ENCODE measurements at regions not wholly inside any gene's neighbourhood (a gene's known extent, or its start where the extent isn't known, plus 50 kb on each side); places are given as distances from the start of the nearest gene placed in this dataset.

GRCh38 chr10:123402656-123403055 lies 248.5 kb downstream of the BUB3 start:
- 0% methylated on average over 5 of the region's 5 CpGs for WGBS (ENCODE audit: insufficient coverage, low coverage, missing lambda C conversion rate)
- DNase-seq (ENCODE audit: extremely low read depth in 1 of 4, low spot score in 3 of 4): no peak
- no TSS peak for BruUV-seq (replicated peaks)
- no peaks in the 10 kb centered on the region; a peak in 1 of 5 replicates for H3K4me1 ChIP-seq (replicated peaks in 1 of 2; ENCODE audit: control insufficient read depth in 2 of 2, insufficient read depth in 2 of 2, low read length in 2 of 2)
- no peak for FAIRE-seq
- no peak overlapping the region for H3K27ac ChIP-seq (ENCODE audit: extremely low read depth, low read depth, low read length)
- CTCF ChIA-PET (ENCODE audit: low intra/inter-chr PET ratio): no interaction called here
- POLR2A ChIA-PET: no interaction called here
- H2AFZ ChIP-seq (ENCODE audit: low read depth, low read length): no peak overlapping the region
- no peaks in the 10 kb centered on the region for H4K20me1 ChIP-seq (replicated peaks; ENCODE audit: control insufficient read depth, insufficient read depth, low read length)
- no peak overlapping the region for H3K4me2 ChIP-seq (ENCODE audit: insufficient read depth, low read length)
- in situ Hi-C loops (cut with MboI) (no loop called here), intact Hi-C loops (cut with micrococcal nuclease) (no loop called here)
- ATAC-seq: no peak
- TF ChIP-seq ZNF764 (CRISPR knock-in tag; IDR thresholded peaks at IDR 0.05; ENCODE audit: low read depth) (no peak), SPI1 (IDR thresholded peaks at IDR 0.05; ENCODE audit: borderline replicate concordance, low read depth, low read length) (peak; percentile 55; the same call in 1 of the 2 replicates), PBX2 (CRISPR knock-in tag; IDR thresholded peaks at IDR 0.05; ENCODE audit: low read depth) (no peak), PBX2 (tag; conservative IDR thresholded peaks at IDR 0.05; ENCODE audit: low read depth) (0 out of 2 replicates have a peak, but pooled peaks have one; percentile 35), MEIS2 (IDR thresholded peaks at IDR 0.05; ENCODE audit: partially characterized antibody) (peak; percentile 30)
- H3K9me1 ChIP-seq (ENCODE audit: control insufficient read depth, insufficient read depth, low read length): no peaks in the 10 kb centered on the region
- no peaks in the 10 kb centered on the region for H3K79me2 ChIP-seq (ENCODE audit: control insufficient read depth, insufficient read depth, low read length)
- no peak overlapping the region for H3K9ac ChIP-seq (ENCODE audit: insufficient read depth in 1 of 2, low read depth in 2 of 2, low read length in 2 of 2)
- no peaks in the 10 kb centered on the region for H3K9me3 ChIP-seq (replicated peaks; ENCODE audit: control insufficient read depth, insufficient read depth, low read depth, low read length)
- H3K4me3 ChIP-seq: no peak overlapping the region
- no peaks in the 10 kb centered on the region for H3K36me3 ChIP-seq (ENCODE audit: control insufficient read depth, insufficient read depth, low read length)
- no peaks in the 10 kb centered on the region for H3K27me3 ChIP-seq (ENCODE audit: control insufficient read depth in 2 of 2, insufficient read depth in 2 of 2, low read length in 2 of 2)
